ENCODE measurements at regions not wholly inside any gene's neighbourhood (a gene's known extent, or its start where the extent isn't known, plus 50 kb on each side); places are given as distances from the start of the nearest gene placed in this dataset.

- TF ChIP-seq ZSCAN29 (IDR thresholded peaks at IDR 0.05) (no peak), EED (IDR thresholded peaks at IDR 0.05; ENCODE audit: low read depth) (no peak), ESRRA (IDR thresholded peaks at IDR 0.05; ENCODE audit: low read length) (no peak), SMC3 (IDR thresholded peaks at IDR 0.05; ENCODE audit: borderline replicate concordance, low read length) (no peak), NR2C1 (IDR thresholded peaks at IDR 0.05) (no peak), USF1 (IDR thresholded peaks at IDR 0.05; ENCODE audit: borderline replicate concordance, extremely low read length, insufficient read depth, low read depth, low read length) (no peak), EZH2 (IDR thresholded peaks at IDR 0.05; ENCODE audit: borderline replicate concordance, control insufficient read depth, low read depth, low read length) (no peak), PML (IDR thresholded peaks at IDR 0.05; ENCODE audit: low read length) (no peak), ZNF207 (IDR thresholded peaks at IDR 0.05; ENCODE audit: borderline replicate concordance) (no peak)
Observed at GRCh38 chr13:62046512-62046911, 630.9 kb upstream of the PCDH20 start (continued).

- in situ Hi-C loops (cut with MboI) (no loop called here), intact Hi-C loops (cut with micrococcal nuclease; ENCODE audit: unreplicated experiment) (no loop called here)
- Histone ChIP-seq H3K9me3 (replicated peaks; ENCODE audit: control insufficient read depth, insufficient read depth, low read length) (no peaks in the 10 kb centered on the region), H3K4me2 (ENCODE audit: control insufficient read depth, insufficient read depth) (no peak overlapping the region), H3K27me3 (replicated peaks in 1 of 2; ENCODE audit: control insufficient read depth in 2 of 2, insufficient read depth in 2 of 2, low read length in 1 of 2) (no peaks in the 10 kb centered on the region), H3K79me2 (ENCODE audit: control insufficient read depth, insufficient read depth, low read length) (no peaks in the 10 kb centered on the region), H2AFZ (ENCODE audit: control insufficient read depth, low read depth, low read length) (no peak overlapping the region), H3K36me3 (ENCODE audit: control insufficient read depth in 2 of 2, insufficient read depth in 2 of 2, low read length in 1 of 2) (no peaks in the 10 kb centered on the region), H3K9ac (ENCODE audit: control insufficient read depth, insufficient read depth, low read length) (no peak overlapping the region), H3K4me3 (no peak overlapping the region), H3K27ac (ENCODE audit: control insufficient read depth, insufficient read depth) (no peak overlapping the region), H4K20me1 (ENCODE audit: control insufficient read depth, insufficient read depth) (no peaks in the 10 kb centered on the region), H3K4me1 (ENCODE audit: control insufficient read depth, insufficient read depth, low read length) (no peaks in the 10 kb centered on the region)
- WGBS (ENCODE audit: insufficient coverage, insufficient replicate concordance, low lambda C conversion rate, missing lambda C conversion rate), result 33% methylated on average over 3 of the region's 3 CpGs
- no peak for DNase-seq (ENCODE audit: low read depth, low spot score)
- ChIA-PET SMC1A (ENCODE audit: uncharacterized antibody, unreplicated experiment) (interaction anchor here (1.3 kb wide), 1 partner anchor 13 kb away, joined by 3 read pairs; no protein-coding TSS in a partner anchor), POLR2A (no interaction called here), CTCF (no interaction called here), RAD21 (ENCODE audit: unreplicated experiment) (no interaction called here)
- TF ChIP-seq SIX5 (IDR thresholded peaks at IDR 0.05; ENCODE audit: low read depth, low read length, severe bottlenecking), result no peak
- no peak for TF ChIP-seq NFXL1 (IDR thresholded peaks at IDR 0.05; ENCODE audit: borderline replicate concordance)
- no peak for TF ChIP-seq MTA2 (IDR thresholded peaks at IDR 0.05; ENCODE audit: low read depth)
- TF ChIP-seq MYC (IDR thresholded peaks at IDR 0.05; ENCODE audit: insufficient read depth, insufficient read length, insufficient replicate concordance, low read length, severe bottlenecking), result no peak
- TF ChIP-seq ESRRA (IDR thresholded peaks at IDR 0.05; ENCODE audit: low read length), result no peak
- no peak for TF ChIP-seq YBX1 (IDR thresholded peaks at IDR 0.05)
- no peak for TF ChIP-seq RAD21 (IDR thresholded peaks at IDR 0.05; ENCODE audit: insufficient read depth, low read depth, low read length)
- TF ChIP-seq CREM (IDR thresholded peaks at IDR 0.05; ENCODE audit: low read depth), result no peak
- FAIRE-seq, result no peak
- ATAC-seq, result no peak
- no TSS peak for BruUV-seq (replicated peaks)
Observed at GRCh38 chr13:62043600-62043999, 628.0 kb upstream of the PCDH20 start.
